ENCODE measurements at regions not wholly inside any gene's neighbourhood (a gene's known extent, or its start where the extent isn't known, plus 50 kb on each side); places are given as distances from the start of the nearest gene placed in this dataset.
"Not testable (repeated sequence)": the region's sequence is repeated elsewhere in the genome, so short reads cannot be mapped to it uniquely, and the experiment has no call there.

GRCh38 chr10:36533316-36533715 is 592.1 kb upstream of the ANKRD30A start:
- DNase-seq (ENCODE audit: low read depth): no peak
- H3K4me3 ChIP-seq (ENCODE audit: low read depth, low read length): no peak overlapping the region

- no peak for DNase-seq (ENCODE audit: low read depth)
Observed at GRCh38 chr10:36531621-36532020, 593.8 kb upstream of the ANKRD30A start.

GRCh38 chr10:36526033-36526432 is 599.4 kb upstream of the ANKRD30A start:
- no peak overlapping the region for H3K4me3 ChIP-seq (ENCODE audit: low read depth, low read length)
- no peak for DNase-seq (ENCODE audit: low read depth)

More at GRCh38 chr10:36531621-36532020, 593.8 kb upstream of the ANKRD30A start:
- no peak overlapping the region for H3K4me3 ChIP-seq (ENCODE audit: low read depth, low read length)

GRCh38 chr10:36524126-36524525 is 601.3 kb upstream of the ANKRD30A start:
- H3K4me3 ChIP-seq (ENCODE audit: low read depth, low read length); DNase-seq (ENCODE audit: low read depth): not testable (repeated sequence)

- DNase-seq (ENCODE audit: low read depth): no peak
- no peak overlapping the region for H3K4me3 ChIP-seq (ENCODE audit: low read depth, low read length)
Observed at GRCh38 chr10:36519909-36520308, 605.5 kb upstream of the ANKRD30A start.

GRCh38 chr10:36516281-36516680 is 609.1 kb upstream of the ANKRD30A start:
- no peak overlapping the region for H3K4me3 ChIP-seq (ENCODE audit: low read depth, low read length)
- no peak for DNase-seq (ENCODE audit: low read depth)

- no peak overlapping the region for H3K4me3 ChIP-seq (ENCODE audit: low read depth, low read length)
- DNase-seq (ENCODE audit: low read depth): peak; percentile 48
Observed at GRCh38 chr10:36515319-36515718, 610.1 kb upstream of the ANKRD30A start.

GRCh38 chr10:36507715-36508114 is 617.7 kb upstream of the ANKRD30A start:
- no peak for DNase-seq (ENCODE audit: low read depth)
- no peak overlapping the region for H3K4me3 ChIP-seq (ENCODE audit: low read depth, low read length)

- H3K4me3 ChIP-seq (ENCODE audit: low read depth, low read length): no peak overlapping the region
- DNase-seq (ENCODE audit: low read depth): no peak
Observed at GRCh38 chr10:36506697-36507496, 618.5 kb upstream of the ANKRD30A start.

- H3K4me3 ChIP-seq (ENCODE audit: low read depth, low read length): no peak overlapping the region
- DNase-seq (ENCODE audit: low read depth): no peak
Observed at GRCh38 chr10:36506261-36506660, 619.1 kb upstream of the ANKRD30A start.

GRCh38 chr10:36504758-36505157 is 620.6 kb upstream of the ANKRD30A start:
- no peak overlapping the region for H3K4me3 ChIP-seq (ENCODE audit: low read depth, low read length)
- DNase-seq (ENCODE audit: low read depth): no peak

- no peak overlapping the region for H3K4me3 ChIP-seq (ENCODE audit: low read depth, low read length)
- no peak for DNase-seq (ENCODE audit: low read depth)
Observed at GRCh38 chr10:36500266-36500665, 625.1 kb upstream of the ANKRD30A start.

- no peak for DNase-seq (ENCODE audit: low read depth)
- H3K4me3 ChIP-seq (ENCODE audit: low read depth, low read length): no peak overlapping the region
Observed at GRCh38 chr10:36499693-36500092, 625.7 kb upstream of the ANKRD30A start.

- no peak overlapping the region for H3K4me3 ChIP-seq (ENCODE audit: low read depth, low read length)
- no peak for DNase-seq (ENCODE audit: low read depth)
Observed at GRCh38 chr10:36496758-36497157, 628.6 kb upstream of the ANKRD30A start.

GRCh38 chr10:36494371-36494770 is 631.0 kb upstream of the ANKRD30A start:
- peak; percentile 84 for DNase-seq (ENCODE audit: low read depth)

GRCh38 chr10:36493516-36493880 is 631.9 kb upstream of the ANKRD30A start:
- DNase-seq (ENCODE audit: low read depth): no peak
- H3K4me3 ChIP-seq (ENCODE audit: low read depth, low read length): no peak overlapping the region

More at GRCh38 chr10:36494371-36494770, 631.0 kb upstream of the ANKRD30A start:
- no peak overlapping the region for H3K4me3 ChIP-seq (ENCODE audit: low read depth, low read length)

- H3K4me3 ChIP-seq (ENCODE audit: low read depth, low read length): no peak overlapping the region
- no peak for DNase-seq (ENCODE audit: low read depth)
Observed at GRCh38 chr10:36492590-36493515, 632.5 kb upstream of the ANKRD30A start.

- no peak for DNase-seq (ENCODE audit: low read depth)
Observed at GRCh38 chr10:36491926-36492325, 633.5 kb upstream of the ANKRD30A start.

GRCh38 chr10:36489611-36490228 is 635.7 kb upstream of the ANKRD30A start:
- no peak overlapping the region for H3K4me3 ChIP-seq (ENCODE audit: low read depth, low read length)
- peak; percentile 76 for DNase-seq (ENCODE audit: low read depth)

More at GRCh38 chr10:36491926-36492325, 633.5 kb upstream of the ANKRD30A start:
- H3K4me3 ChIP-seq (ENCODE audit: low read depth, low read length): no peak overlapping the region

GRCh38 chr10:36489181-36489580 is 636.2 kb upstream of the ANKRD30A start:
- DNase-seq (ENCODE audit: low read depth): no peak
- no peak overlapping the region for H3K4me3 ChIP-seq (ENCODE audit: low read depth, low read length)

Measured in skeletal muscle cell (primary cell).